ENCODE measurements at regions not wholly inside any gene's neighbourhood (a gene's known extent, or its start where the extent isn't known, plus 50 kb on each side); places are given as distances from the start of the nearest gene placed in this dataset.
"Not testable (repeated sequence)": the region's sequence is repeated elsewhere in the genome, so short reads cannot be mapped to it uniquely, and the experiment has no call there.

GRCh38 chr15:83379579-83379959 is 67.6 kb upstream of the SH3GL3 start:
- POLR2A ChIA-PET = no interaction called here
- Mint-ChIP-seq H3K4me1 (peaks cover 0 to 4% (median 0%) of the 10 kb centered on the region in 4 donors), H3K27me3 (peaks cover 33 to 86% (median 46%) of the 10 kb centered on the region in 5 donors), H3K27ac (no peak overlapping the region), H3K36me3 (no peaks in the 10 kb centered on the region), H3K4me3 (no peak overlapping the region), H3K9me3 (peaks cover 0 to 2% (median 0%) of the 10 kb centered on the region in 9 donors)
- no peak for ATAC-seq
- DNase-seq = no peak

- no peak for DNase-seq
- H3K4me1 Mint-ChIP-seq = peaks cover 0 to 4% (median 0%) of the 10 kb centered on the region in 4 donors
- POLR2A ChIA-PET = no interaction called here
- no peak for ATAC-seq
- H3K27me3 Mint-ChIP-seq = peaks cover 33 to 81% (median 45%) of the 10 kb centered on the region in 5 donors
- no peaks in the 10 kb centered on the region for H3K36me3 Mint-ChIP-seq
- H3K9me3 Mint-ChIP-seq = peaks cover 0 to 2% (median 0%) of the 10 kb centered on the region in 9 donors
- H3K27ac Mint-ChIP-seq = peak overlapping the region in 1 of 10 donors; percentile 57
- no peak overlapping the region for H3K4me3 Mint-ChIP-seq
Observed at GRCh38 chr15:83380059-83380458, 67.1 kb upstream of the SH3GL3 start.

- no peaks in the 10 kb centered on the region for H3K36me3 Mint-ChIP-seq
- ATAC-seq = no peak
- H3K9me3 Mint-ChIP-seq = peaks cover 0 to 2% (median 0%) of the 10 kb centered on the region in 9 donors
- no peak overlapping the region for H3K27ac Mint-ChIP-seq
- no peak overlapping the region for H3K4me3 Mint-ChIP-seq
- POLR2A ChIA-PET = no interaction called here
- no peak for DNase-seq
- H3K4me1 Mint-ChIP-seq = peaks cover 0 to 4% (median 0%) of the 10 kb centered on the region in 4 donors
- peaks cover 28 to 75% (median 41%) of the 10 kb centered on the region in 5 donors for H3K27me3 Mint-ChIP-seq
Observed at GRCh38 chr15:83380682-83381081, 66.5 kb upstream of the SH3GL3 start.

GRCh38 chr15:83383608-83384139 is 63.5 kb upstream of the SH3GL3 start:
- H3K36me3 Mint-ChIP-seq = not testable (repeated sequence)

GRCh38 chr15:83396101-83396500 is 51.0 kb upstream of the SH3GL3 start:
- Mint-ChIP-seq H3K4me3 (no peak overlapping the region), H3K27me3 (peaks cover 12 to 57% (median 26%) of the 10 kb centered on the region in 5 donors)
- POLR2A ChIA-PET = no interaction called here

More at GRCh38 chr15:83383608-83384139, 63.5 kb upstream of the SH3GL3 start:
- H3K9me3 Mint-ChIP-seq, H3K27ac Mint-ChIP-seq, ATAC-seq, DNase-seq, POLR2A ChIA-PET, H3K4me1 Mint-ChIP-seq: not testable (repeated sequence)
- H3K27me3 Mint-ChIP-seq = peaks cover 10 to 45% (median 19%) of the 10 kb centered on the region in 5 donors
- H3K4me3 Mint-ChIP-seq = peak overlapping the region in 1 of 10 donors; percentile 41

More at GRCh38 chr15:83396101-83396500, 51.0 kb upstream of the SH3GL3 start:
- ATAC-seq (no peak), DNase-seq (no peak)
- Mint-ChIP-seq H3K27ac (no peak overlapping the region), H3K36me3 (no peaks in the 10 kb centered on the region), H3K4me1 (no peaks in the 10 kb centered on the region), H3K9me3 (peaks cover 0 to 5% (median 0%) of the 10 kb centered on the region in 9 donors)
